HCT116 (cell line): ENCODE measurements at regions not wholly inside any gene's neighbourhood (a gene's known extent, or its start where the extent isn't known, plus 50 kb on each side); places are given as distances from the start of the nearest gene placed in this dataset.

ENCODE experiments used
- CEBPB ChIP-seq: IDR thresholded peaks from 2 replicates; pipeline ENCODE4 v1.6.1; 2012; ENCODE audit warnings: low read depth
- CTCF ChIP-seq, 3 experiments: fragments of 200-600 bp in 1 of 3; sonication (generic) in 1 of 3; IDR thresholded peaks in 2 of 3; conservative IDR thresholded peaks in 1 of 3; 2 replicates each; pipeline ENCODE4 v1.5.1; 2012 to 2017; ENCODE audit warnings: low read depth in 2 of 3, low read length in 2 of 3, antibody characterized with exemption in 1 of 3, borderline replicate concordance in 1 of 3, control low read depth in 1 of 3, mild to moderate bottlenecking in 1 of 3, mixed read lengths in 1 of 3, mixed run types in 1 of 3, moderate library complexity in 1 of 3; ENCODE audit not compliant: insufficient read depth in 1 of 3
- EGR1 ChIP-seq: IDR thresholded peaks from 2 replicates; pipeline ENCODE4 v1.6.1; 2012; ENCODE audit warnings: low read depth
- ELF1 ChIP-seq: IDR thresholded peaks from 2 replicates; pipeline ENCODE4 v1.6.1; 2012; ENCODE audit warnings: low read depth, borderline replicate concordance
- EZH2 ChIP-seq: fragments of 200-600 bp; sonication (generic); IDR thresholded peaks from 2 replicates; pipeline ENCODE4 v1.6.1; 2017; ENCODE audit warnings: antibody characterized with exemption, mixed run types
- JUND ChIP-seq: IDR thresholded peaks from 2 replicates; pipeline ENCODE4 v1.6.1; 2012
- MAX ChIP-seq: IDR thresholded peaks from 2 replicates; pipeline ENCODE4 v1.6.1; 2012
- POLR2A ChIP-seq: IDR thresholded peaks from 2 replicates; pipeline ENCODE4 v1.7.0; 2011; ENCODE audit warnings: borderline replicate concordance; ENCODE audit not compliant: insufficient read depth, insufficient read length; ENCODE audit errors: extremely low read depth
- POLR2AphosphoS5 ChIP-seq: IDR thresholded peaks from 2 replicates; pipeline ENCODE4 v1.6.1; 2011; ENCODE audit warnings: mild to moderate bottlenecking, low read depth, low read length, moderate library complexity
- RAD21 ChIP-seq: IDR thresholded peaks from 2 replicates; pipeline ENCODE4 v1.6.1; 2012; ENCODE audit warnings: low read depth, mild to moderate bottlenecking
- SP1 ChIP-seq: IDR thresholded peaks from 2 replicates; pipeline ENCODE4 v1.6.1; 2012; ENCODE audit warnings: low read depth
- ZBTB33 ChIP-seq: IDR thresholded peaks from 2 replicates; pipeline ENCODE4 v1.6.1; 2011; ENCODE audit warnings: mild to moderate bottlenecking, low read length, moderate library complexity; ENCODE audit not compliant: insufficient replicate concordance; ENCODE audit errors: extremely low read depth
- ZNF274 ChIP-seq: fragments of 200-500 bp; sonication (Bioruptor generic); IDR thresholded peaks from 2 replicates; pipeline ENCODE4 v1.6.1; 2014; ENCODE audit warnings: mild to moderate bottlenecking, low read depth, low read length, inconsistent platforms

- TF ChIP-seq EZH2 (no peak), JUND (no peak), ELF1 (no peak), CTCF (IDR thresholded peaks at IDR 0.05 in 2 of 3, conservative IDR thresholded peaks at IDR 0.05 in 1 of 3; ENCODE audit: borderline replicate concordance in 1 of 3, insufficient read depth in 1 of 3, low read depth in 2 of 3, low read length in 2 of 3) (no peak), RAD21 (no peak), MAX (no peak), POLR2A (no peak), CEBPB (no peak), POLR2AphosphoS5 (no peak), SP1 (no peak), EGR1 (no peak), ZBTB33 (no peak), ZNF274 (no peak)
Measured at GRCh38 chr15:95561463-95561862, 769.0 kb upstream of the NR2F2 start.
